Raji (cell line): ENCODE measurements at regions not wholly inside any gene's neighbourhood (a gene's known extent, or its start where the extent isn't known, plus 50 kb on each side); places are given as distances from the start of the nearest gene placed in this dataset.

ENCODE experiments used
- POLR2A ChIP-seq: IDR thresholded peaks from 2 replicates; pipeline ENCODE4 v1.6.1; 2011; ENCODE audit warnings: low read depth, low read length, control low read depth; ENCODE audit not compliant: insufficient read depth

DNA sequence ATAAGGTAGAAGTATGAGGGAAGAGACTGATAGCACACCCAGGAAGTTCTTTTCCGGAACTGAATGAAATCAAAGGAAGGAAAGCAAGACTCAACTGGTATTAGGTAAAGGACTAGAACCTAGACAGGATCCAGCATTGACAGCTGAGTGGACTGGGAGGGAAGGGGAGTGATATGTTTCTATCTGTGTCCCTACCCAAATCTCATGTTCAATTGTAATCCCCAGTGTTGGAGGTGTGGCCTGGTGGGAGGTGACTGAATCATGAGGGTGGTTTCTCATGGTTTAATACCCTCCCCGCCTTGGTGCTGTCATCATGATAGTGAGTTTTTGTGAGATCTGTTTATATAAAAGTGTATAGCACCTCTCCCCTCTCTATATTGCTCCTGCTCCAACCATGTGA, 415.9 kb upstream of the KCNMB2 start:
- no peak for TF ChIP-seq POLR2A

DNA sequence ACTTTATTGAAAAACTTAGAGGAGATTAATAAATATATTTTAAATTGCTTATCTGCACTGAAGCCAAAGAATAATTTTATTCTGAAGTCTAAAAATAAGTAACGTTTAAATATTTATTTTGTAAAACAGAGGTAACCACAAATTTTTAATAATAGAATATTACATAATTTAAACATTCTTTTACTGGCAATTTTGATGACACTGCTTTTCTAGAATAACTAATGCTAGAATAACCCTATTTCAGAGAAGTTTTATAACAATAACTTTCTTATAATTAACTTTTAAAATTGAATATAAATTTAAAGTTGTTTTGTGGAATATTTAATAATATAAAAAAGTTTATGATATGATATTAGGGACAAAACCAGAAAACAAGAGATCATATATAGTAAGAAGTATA, 409.6 kb upstream of the KCNMB2 start:
- no peak for TF ChIP-seq POLR2A

DNA sequence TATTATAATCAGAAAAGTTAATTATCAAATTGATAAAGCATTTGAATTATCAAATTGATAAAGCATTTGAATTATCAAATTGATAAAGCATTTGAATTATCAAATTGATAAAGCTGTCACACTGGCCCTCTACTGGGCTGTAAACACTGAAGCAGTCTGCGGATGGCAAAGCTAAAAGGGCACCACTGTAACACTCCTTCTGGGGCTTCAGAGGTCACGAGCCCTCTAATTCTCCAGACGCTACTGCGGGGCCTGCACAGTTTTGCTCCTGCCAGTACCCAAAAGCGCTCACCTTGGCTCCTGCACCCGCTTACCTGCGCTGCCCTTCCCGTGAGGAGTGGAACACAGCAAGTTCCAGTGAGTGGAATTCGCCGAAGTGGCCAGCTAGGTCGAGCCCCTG, 409.0 kb upstream of the KCNMB2 start:
- TF ChIP-seq POLR2A: no peak

DNA sequence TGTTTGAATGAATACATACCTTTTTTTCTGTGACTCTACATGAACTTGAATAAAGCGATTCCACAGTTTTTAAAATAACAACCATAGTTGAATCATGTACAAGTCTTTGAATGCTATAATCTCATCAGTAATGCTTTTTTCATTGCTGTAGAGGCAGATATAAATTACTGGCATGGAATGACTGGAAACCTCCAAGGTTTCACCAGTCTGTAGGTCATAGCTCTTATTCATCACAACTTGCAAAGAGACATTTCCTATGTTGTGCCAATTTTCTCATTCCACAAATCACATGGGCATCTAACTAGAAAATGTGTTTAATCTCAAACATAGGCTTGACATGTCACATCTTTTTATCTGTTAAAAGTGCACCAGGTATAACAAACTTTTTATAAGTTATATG, 407.1 kb upstream of the KCNMB2 start:
- no peak for TF ChIP-seq POLR2A

DNA sequence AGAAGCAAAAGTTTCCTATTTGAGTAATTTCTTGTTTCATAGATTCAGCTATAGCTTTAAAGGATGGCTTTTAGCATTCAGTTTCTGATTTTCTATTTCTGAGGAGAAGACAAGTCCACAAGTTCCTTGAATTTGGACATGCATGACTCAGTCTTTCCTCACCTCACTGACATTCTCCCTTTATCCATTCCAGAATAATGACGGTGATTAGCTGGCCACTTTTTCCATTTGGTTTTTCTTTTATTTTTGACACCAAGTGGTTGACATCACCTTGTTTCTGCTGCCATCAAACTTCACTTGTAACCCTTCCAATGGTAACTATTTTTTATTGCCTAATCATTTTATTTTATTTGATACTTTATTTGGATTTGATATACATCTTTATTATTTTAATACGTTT, 404.4 kb upstream of the KCNMB2 start:
- TF ChIP-seq POLR2A: no peak

DNA sequence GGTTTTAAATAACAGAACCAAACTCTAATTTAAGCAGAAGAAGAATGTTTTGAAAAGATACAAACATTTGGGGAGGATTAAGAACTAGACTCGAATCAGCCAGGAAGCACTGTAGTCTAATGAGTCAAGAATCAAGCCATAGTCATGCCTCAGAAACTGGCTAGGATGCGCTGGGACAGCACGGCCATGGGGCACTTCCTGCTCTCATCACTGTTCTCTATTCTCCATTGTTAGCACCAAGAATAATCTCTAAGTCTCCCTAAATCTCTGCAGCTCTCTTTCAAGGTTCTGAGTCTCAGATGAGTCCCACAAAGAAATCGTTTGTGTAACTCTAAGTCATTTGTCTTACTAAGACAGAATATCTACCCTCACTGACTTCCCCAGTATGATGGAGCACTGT, 399.0 kb upstream of the KCNMB2 start:
- TF ChIP-seq POLR2A: no peak

DNA sequence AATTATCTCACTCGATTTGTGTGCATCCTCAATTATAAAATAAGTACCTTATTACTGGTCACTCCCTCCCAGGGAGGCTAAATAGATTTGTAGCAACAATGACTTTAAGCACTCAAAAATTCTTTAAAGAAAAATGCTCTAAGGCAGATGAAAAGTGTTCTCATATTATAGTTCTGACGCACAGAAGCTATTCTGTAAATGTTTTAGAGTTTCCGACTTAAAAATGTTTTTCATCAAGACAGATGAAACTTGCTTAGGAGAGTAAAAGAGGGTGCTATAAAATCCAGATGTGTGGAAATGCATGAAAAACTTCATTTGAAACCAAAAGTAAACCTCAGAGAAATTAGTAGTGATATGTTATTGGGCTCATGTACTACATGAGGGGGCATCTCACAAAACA, 398.4 kb upstream of the KCNMB2 start:
- TF ChIP-seq POLR2A: no peak

DNA sequence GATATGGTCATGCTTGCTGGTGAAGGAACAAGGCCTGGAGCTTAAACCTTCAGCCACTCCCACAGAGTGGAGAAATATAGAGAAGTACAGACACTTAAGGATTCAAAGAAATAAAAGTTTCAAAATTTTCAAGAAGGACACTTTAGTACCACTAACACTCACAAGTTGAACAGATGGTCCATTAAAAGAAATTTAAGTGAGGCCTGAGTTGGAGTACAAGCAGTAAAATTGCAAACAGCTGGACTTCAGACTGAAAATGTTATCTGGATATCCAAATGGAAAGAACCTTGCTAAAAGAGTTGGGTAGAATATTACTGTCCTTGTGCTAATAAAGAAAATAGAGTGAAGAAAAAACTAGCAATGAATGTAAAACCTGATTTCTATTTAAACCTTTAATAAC, 397.1 kb upstream of the KCNMB2 start:
- no peak for TF ChIP-seq POLR2A

DNA sequence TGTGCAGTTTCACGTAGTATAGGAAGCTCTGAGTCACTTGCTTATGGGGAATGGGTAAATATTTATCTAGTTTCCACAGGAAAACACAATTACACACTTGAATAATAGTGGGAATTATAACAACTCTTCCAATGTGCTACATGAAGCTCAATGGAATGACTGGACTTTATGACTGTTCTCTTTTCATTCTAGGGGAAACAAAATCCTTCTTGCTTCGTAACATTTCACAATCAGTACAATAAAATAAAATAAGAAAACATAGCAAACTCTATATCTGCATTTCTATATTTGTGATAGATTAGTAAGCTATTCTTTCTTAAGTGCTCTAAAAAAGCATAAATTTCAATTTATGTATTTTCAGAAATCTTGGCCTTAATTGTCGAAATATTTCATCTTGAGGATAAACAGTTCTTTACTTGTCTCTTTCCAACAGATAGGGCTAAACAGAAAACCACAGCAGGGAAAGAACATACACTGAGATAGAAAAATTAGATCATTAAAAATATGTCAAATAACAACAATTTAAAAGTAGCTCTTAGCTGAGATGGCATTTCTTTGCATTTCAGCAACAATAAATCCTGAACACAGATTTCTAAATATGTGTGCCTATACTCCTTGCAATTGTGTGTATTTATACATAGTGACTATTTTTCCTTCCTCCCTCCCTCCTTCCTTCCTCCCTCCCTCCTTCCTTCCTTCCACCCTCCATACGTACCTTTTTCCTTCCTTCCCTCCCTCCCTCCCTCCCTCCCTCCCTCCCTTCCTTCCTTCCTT, 395.5 kb upstream of the KCNMB2 start:
- no peak for TF ChIP-seq POLR2A

DNA sequence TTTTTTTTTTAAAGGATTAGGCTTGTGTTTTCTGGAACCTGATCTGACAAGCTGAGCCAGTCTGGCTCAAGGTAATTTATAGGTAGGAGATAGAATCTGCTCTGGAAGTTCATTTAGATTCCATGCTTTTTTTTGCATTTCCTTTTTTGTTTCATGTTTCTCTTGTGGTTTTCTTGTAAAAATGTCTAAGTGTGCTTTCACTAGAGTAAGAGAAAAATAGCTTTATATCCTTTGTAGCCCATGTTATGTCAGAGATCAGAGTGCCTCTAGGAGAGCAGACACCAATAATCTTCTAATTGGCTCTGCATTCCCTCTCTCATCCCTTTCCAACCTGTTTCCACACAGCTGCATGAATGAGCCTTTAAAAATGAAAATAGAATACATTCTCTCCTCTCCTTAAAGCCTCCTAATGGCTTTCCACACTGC, 389.8 kb upstream of the KCNMB2 start:
- TF ChIP-seq POLR2A: no peak

DNA sequence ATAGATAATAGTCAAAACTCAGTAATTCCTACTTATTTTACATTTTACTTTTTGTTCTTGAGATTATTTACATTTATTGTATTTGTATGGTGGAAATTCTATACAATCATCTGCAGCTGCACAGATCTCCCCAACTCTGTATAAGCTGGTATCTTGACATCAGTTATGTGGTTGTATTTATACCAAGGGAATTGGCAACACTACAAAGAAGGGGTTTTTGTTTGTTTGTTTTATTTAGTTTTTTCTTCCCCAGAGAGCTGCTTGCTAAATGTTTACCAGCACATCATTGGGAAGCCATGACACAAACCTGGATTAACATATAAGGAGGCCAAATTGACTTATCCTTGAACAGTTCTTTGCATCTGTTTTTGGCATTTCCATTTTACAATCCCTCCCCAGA, 389.2 kb upstream of the KCNMB2 start:
- TF ChIP-seq POLR2A: no peak

DNA sequence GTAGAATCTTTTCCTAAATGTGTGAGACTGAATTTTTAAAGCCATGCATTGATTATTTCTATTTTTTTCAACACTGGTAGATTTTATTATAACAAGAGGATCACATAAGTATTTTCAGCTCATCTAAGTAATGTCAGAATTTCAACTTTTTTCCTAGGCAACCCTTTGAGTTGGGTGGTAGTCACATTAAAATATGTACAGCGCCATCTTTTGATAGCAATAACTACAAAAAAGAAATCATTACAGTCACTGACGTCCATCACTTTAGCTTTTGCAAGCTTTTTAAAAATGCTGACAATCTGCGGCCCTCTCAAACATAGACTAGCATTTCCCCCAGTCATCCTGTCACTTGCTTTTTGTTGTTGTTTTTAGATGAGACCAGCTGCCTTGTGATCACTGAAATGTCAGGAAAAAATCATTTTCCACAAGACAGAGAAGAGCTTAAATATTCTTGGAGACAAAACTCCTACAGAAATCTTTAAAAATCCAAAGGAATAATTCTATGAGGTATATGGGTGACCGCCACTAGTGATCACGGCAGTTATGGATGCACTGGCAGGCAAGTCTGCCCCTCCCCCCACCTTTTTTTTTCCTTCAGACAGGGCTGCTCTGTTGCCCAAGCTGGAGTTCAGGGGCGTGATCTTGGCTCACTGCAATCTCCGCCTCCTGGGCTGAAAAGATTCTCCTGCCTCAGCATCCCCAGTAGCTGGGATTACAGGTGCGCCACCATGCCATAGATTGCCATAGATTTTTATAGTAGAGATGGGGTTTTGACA, 384.0 kb upstream of the KCNMB2 start:
- no peak for TF ChIP-seq POLR2A

DNA sequence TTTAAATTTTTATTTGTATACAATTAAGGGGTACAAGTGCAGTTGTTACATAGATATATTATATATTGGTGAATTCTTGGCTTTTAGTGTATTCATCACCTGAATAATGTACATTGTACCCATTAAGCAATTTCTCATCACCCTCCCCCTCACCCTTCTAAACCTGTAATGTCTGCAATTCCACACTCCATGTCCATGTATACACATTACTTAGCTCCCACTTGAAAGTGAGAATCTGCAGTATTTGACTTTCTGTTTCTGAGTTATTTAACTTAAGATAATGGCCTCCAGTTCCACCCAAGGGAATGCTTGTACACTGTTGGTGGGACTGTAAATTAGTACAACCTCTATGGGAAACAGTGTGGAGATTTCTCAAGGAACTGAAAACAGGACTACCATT, 383.2 kb upstream of the KCNMB2 start:
- no peak for TF ChIP-seq POLR2A

DNA sequence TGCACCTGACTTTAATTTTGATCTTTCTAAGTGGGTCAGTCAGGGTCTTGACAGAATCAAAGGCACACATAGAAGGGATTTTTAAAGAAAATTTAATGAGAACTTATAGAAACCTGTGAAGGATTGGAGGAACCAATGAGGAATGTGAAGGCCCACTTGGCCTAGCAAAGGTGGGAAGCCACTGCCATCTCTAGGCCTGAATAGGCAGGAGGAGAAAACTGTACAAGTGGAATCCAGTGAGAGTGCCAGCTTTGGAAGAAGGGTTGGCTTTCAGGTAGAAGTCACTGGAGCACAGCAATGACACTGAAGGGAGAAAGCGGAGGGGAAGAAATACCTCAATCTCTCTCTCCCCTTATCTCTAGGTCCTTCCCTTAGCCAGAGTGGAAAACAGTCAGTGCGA, 380.7 kb upstream of the KCNMB2 start:
- TF ChIP-seq POLR2A: no peak

DNA sequence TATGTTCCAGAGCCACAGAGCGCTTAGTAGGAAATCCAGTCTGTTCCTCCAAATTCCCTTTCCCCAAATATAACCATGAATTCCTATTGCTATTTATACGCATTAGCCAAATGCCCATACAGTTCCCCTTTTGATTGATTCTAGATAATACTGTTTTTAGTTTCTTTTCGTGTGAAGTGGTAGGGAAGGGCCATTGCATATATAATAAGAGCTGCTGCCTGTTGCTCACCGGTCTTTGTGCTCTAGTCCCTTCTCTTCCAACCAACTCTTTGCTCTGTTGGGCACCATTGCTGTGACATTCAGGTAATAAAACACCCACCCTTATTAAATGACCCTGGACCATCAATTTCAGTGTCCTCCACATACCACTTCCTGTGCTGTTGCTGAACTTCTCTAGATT, 379.9 kb upstream of the KCNMB2 start:
- TF ChIP-seq POLR2A: no peak

DNA sequence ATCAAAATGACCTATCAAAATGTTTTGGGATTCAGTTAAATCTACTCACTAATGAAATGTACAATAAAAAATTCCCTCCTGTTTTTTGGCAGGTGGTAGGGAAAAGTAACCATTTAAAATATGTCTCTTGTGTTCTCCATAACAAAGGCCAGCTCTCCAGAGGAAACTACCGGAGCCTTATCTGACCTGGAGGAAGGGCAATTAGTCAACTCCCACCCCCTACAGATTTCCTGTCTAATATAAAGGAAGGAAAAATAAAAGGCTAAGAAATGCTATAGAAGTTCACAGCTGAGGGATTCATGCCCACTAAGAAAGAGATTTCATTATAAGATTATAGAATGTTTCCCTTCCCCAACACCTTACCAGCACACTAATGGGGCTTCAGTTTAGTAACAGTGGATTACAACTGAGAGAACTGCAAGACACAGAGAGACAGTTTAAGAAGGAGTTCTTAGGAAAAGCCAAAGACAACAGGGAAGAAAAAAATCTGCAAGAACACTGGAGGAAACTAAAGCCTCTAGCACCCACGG, 376.5 kb upstream of the KCNMB2 start:
- TF ChIP-seq POLR2A: no peak

DNA sequence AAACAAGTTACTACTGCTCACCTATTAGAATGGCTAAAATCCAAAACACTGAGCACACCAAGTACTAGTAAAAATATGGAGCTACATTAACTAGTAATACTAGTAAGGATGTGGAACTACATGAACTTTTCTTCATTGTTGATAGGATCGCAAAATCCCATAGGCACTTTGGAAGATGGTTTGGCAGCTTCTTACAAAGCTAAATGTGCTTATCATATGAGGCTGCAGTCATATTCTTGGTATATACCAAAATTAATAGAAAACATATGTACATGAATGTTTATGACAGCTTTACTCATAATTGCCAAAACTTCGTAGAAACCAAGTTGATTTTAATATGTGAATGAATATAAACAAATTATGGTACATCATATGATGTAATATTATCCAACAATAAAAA, 366.8 kb upstream of the KCNMB2 start:
- TF ChIP-seq POLR2A: no peak
